ENCODE measurements at regions not wholly inside any gene's neighbourhood (a gene's known extent, or its start where the extent isn't known, plus 50 kb on each side); places are given as distances from the start of the nearest gene placed in this dataset.
A peak's percentile ranks its signal among the peaks of the same experiment; 100 is the strongest.

GRCh38 chr9:1335174-1335573 is 285.0 kb downstream of the DMRT2 start:
- no peak for DNase-seq (ENCODE audit: low read depth)
- H3K4me3 ChIP-seq (ENCODE audit: low read length): no peak overlapping the region
- no peak for TF ChIP-seq CTCF (IDR thresholded peaks at IDR 0.05; ENCODE audit: insufficient read depth, low read depth, low read length, missing control alignments)

GRCh38 chr9:1337169-1337568 is 287.0 kb downstream of the DMRT2 start:
- H3K4me3 ChIP-seq (ENCODE audit: low read length): no peak overlapping the region
- peak; percentile 59 for TF ChIP-seq CTCF (IDR thresholded peaks at IDR 0.05; ENCODE audit: insufficient read depth, low read depth, low read length, missing control alignments)
- peak; percentile 94 for DNase-seq (ENCODE audit: low read depth)

- TF ChIP-seq CTCF (IDR thresholded peaks at IDR 0.05; ENCODE audit: insufficient read depth, low read depth, low read length, missing control alignments): no peak
- no peak for DNase-seq (ENCODE audit: low read depth)
- no peak overlapping the region for H3K4me3 ChIP-seq (ENCODE audit: low read length)
These were observed 290.2 kb downstream of the DMRT2 start for GRCh38 chr9:1340390-1340789.

- H3K4me3 ChIP-seq (ENCODE audit: low read length): no peak overlapping the region
- DNase-seq (ENCODE audit: low read depth): peak; percentile 55
- TF ChIP-seq CTCF (IDR thresholded peaks at IDR 0.05; ENCODE audit: insufficient read depth, low read depth, low read length, missing control alignments): no peak
These were observed 303.1 kb downstream of the DMRT2 start for GRCh38 chr9:1353291-1353690.

GRCh38 chr9:1354086-1354485 is 303.9 kb downstream of the DMRT2 start:
- no peak overlapping the region for H3K4me3 ChIP-seq (ENCODE audit: low read length)
- no peak for TF ChIP-seq CTCF (IDR thresholded peaks at IDR 0.05; ENCODE audit: insufficient read depth, low read depth, low read length, missing control alignments)
- peak; percentile 18 for DNase-seq (ENCODE audit: low read depth)

GRCh38 chr9:1354606-1355005 is 304.4 kb downstream of the DMRT2 start:
- TF ChIP-seq CTCF (IDR thresholded peaks at IDR 0.05; ENCODE audit: insufficient read depth, low read depth, low read length, missing control alignments): no peak
- no peak for DNase-seq (ENCODE audit: low read depth)
- no peak overlapping the region for H3K4me3 ChIP-seq (ENCODE audit: low read length)

- DNase-seq (ENCODE audit: low read depth): no peak
- TF ChIP-seq CTCF (IDR thresholded peaks at IDR 0.05; ENCODE audit: insufficient read depth, low read depth, low read length, missing control alignments): no peak
- no peak overlapping the region for H3K4me3 ChIP-seq (ENCODE audit: low read length)
These were observed 305.5 kb downstream of the DMRT2 start for GRCh38 chr9:1355656-1356055.
